SK-N-SH (cell line): ENCODE measurements at regions not wholly inside any gene's neighbourhood (a gene's known extent, or its start where the extent isn't known, plus 50 kb on each side); places are given as distances from the start of the nearest gene placed in this dataset.

Source experiments
- CTCF ChIA-PET: fragments of 300-600, 350-600 bp; formaldehyde crosslinking; extraction: SDS; loops from one replicate; lab custom pipeline; 2021; lab: Yijun Ruan, JAX
- POLR2A ChIA-PET: fragments of 350-600 bp; sonication (Branson Sonifier 250); formaldehyde crosslinking; extraction: SDS; loops from one replicate; lab custom pipeline; 2020; ENCODE audit warnings: antibody characterized with exemption, inconsistent platforms; lab: Yijun Ruan, JAX
- DNase-seq: peaks from one replicate; pipeline ENCODE4 v3.0.0; 2012
- H2AFZ ChIP-seq: fragments of 200-600 bp; sonication (generic); 2 replicates; pipeline ENCODE4 v1.8.1; 2016; ENCODE audit warnings: antibody characterized with exemption, mild to moderate bottlenecking, low read depth
- H3F3A ChIP-seq: fragments of 200-600 bp; sonication (generic); replicated peaks from 2 replicates; pipeline ENCODE3; 2016; ENCODE audit warnings: antibody characterized with exemption, mild to moderate bottlenecking; ENCODE audit not compliant: insufficient read depth
- H3K27ac ChIP-seq, 2 experiments: fragments of 200-500 bp in 1 of 2; fragments of 200-600 bp in 1 of 2; sonication (Bioruptor generic) in 1 of 2; sonication (generic), shearing (Covaris generic) in 1 of 2; 2 replicates each; pipeline versions ENCODE4 v1.5.1 to v1.6.1; 2014 to 2016; ENCODE audit warnings: low read depth in 2 of 2, inconsistent platforms in 1 of 2, low read length in 1 of 2, mild to moderate bottlenecking in 1 of 2, mixed read lengths in 1 of 2
- H3K27me3 ChIP-seq: fragments of 200-600 bp; sonication (generic), shearing (Covaris generic); 2 replicates; pipeline ENCODE4 v1.6.1; 2016; ENCODE audit warnings: mixed run types; ENCODE audit not compliant: insufficient read depth
- H3K36me3 ChIP-seq, 2 experiments: fragments of 200-500 bp in 1 of 2; fragments of 200-600 bp in 1 of 2; sonication (Bioruptor generic) in 1 of 2; sonication (generic) in 1 of 2; replicated peaks in 1 of 2; 2 replicates each; pipeline versions ENCODE3 to v1.5.1; 2014 to 2016; ENCODE audit warnings: low read length in 1 of 2, mild to moderate bottlenecking in 1 of 2; ENCODE audit not compliant: insufficient read depth in 2 of 2, control insufficient read depth in 1 of 2
- H3K4me1 ChIP-seq, 2 experiments: fragments of 200-500 bp in 1 of 2; fragments of 200-600 bp in 1 of 2; sonication (Bioruptor generic) in 1 of 2; sonication (generic), shearing (Covaris generic) in 1 of 2; 2 replicates each; pipeline versions ENCODE4 v1.5.1 to v1.6.1; 2014 to 2016; ENCODE audit warnings: low read depth in 1 of 2, low read length in 1 of 2, mixed run types in 1 of 2; ENCODE audit not compliant: insufficient read depth in 2 of 2, control insufficient read depth in 1 of 2
- H3K4me2 ChIP-seq: fragments of 200-600 bp; sonication (generic), shearing (Covaris generic); 2 replicates; pipeline ENCODE4 v1.6.1; 2017; ENCODE audit warnings: mixed run types
- H3K4me3 ChIP-seq, 2 experiments: fragments of 200-500 bp in 1 of 2; fragments of 200-600 bp in 1 of 2; sonication (Bioruptor generic) in 1 of 2; sonication (generic), shearing (Covaris generic) in 1 of 2; 2 replicates each; pipeline versions ENCODE4 v1.5.1 to v1.8.1; 2014 to 2016; ENCODE audit warnings: low read depth in 2 of 2, inconsistent platforms in 1 of 2, low read length in 1 of 2, mild to moderate bottlenecking in 1 of 2, mixed read lengths in 1 of 2, moderate library complexity in 1 of 2
- H3K79me2 ChIP-seq: fragments of 200-600 bp; sonication (generic); 2 replicates; pipeline ENCODE4 v1.8.1; 2017; ENCODE audit warnings: mild to moderate bottlenecking; ENCODE audit not compliant: insufficient read depth
- H3K9ac ChIP-seq: fragments of 200-600 bp; sonication (generic); 2 replicates; pipeline ENCODE4 v1.6.1; 2017; ENCODE audit warnings: mixed run types
- H3K9me2 ChIP-seq: fragments of 200-600 bp; sonication (generic); 2 replicates; pipeline ENCODE4 v1.6.1; 2017; ENCODE audit warnings: mixed run types
- H3K9me3 ChIP-seq: fragments of 200-600 bp; sonication (generic); 2 replicates; pipeline ENCODE4 v1.6.1; 2017; ENCODE audit warnings: mixed run types, mild to moderate bottlenecking, moderate library complexity
- H4K20me1 ChIP-seq: fragments of 200-600 bp; sonication (generic); 2 replicates; pipeline ENCODE4 v1.6.1; 2017; ENCODE audit warnings: mild to moderate bottlenecking, mixed run types; ENCODE audit not compliant: insufficient read depth
- CHD2 ChIP-seq: fragments of 150-350 bp; IDR thresholded peaks from 2 replicates; pipeline ENCODE4 v1.6.1; 2018; ENCODE audit warnings: low read length; ENCODE audit not compliant: partially characterized antibody
- CTCF ChIP-seq: fragments of 200-600 bp; sonication (generic); IDR thresholded peaks from 2 replicates; pipeline ENCODE4 v1.6.1; 2017; ENCODE audit warnings: antibody characterized with exemption, mild to moderate bottlenecking, moderate library complexity
- ELF1 ChIP-seq: IDR thresholded peaks from 2 replicates; pipeline ENCODE4 v1.4.0; 2012
- EP300 ChIP-seq, 2 experiments: IDR thresholded peaks; 2 replicates each; pipeline versions ENCODE4 v1.4.0 to v1.6.1; 2012; ENCODE audit warnings: borderline replicate concordance in 1 of 2, low read depth in 1 of 2, low read length in 1 of 2
- FOSL2 ChIP-seq: IDR thresholded peaks from 2 replicates; pipeline ENCODE4 v1.4.0; 2012; ENCODE audit warnings: low read depth, mild to moderate bottlenecking, moderate library complexity, borderline replicate concordance
- FOXJ3 ChIP-seq: sonication (generic); formaldehyde crosslinking; IDR thresholded peaks from 2 replicates; pipeline ENCODE4 v1.5.1; 2020; ENCODE audit warnings: mild to moderate bottlenecking, missing genetic modification reagents
- FOXM1 ChIP-seq: IDR thresholded peaks from 2 replicates; pipeline ENCODE4 v1.4.0; 2012; ENCODE audit warnings: low read depth, mild to moderate bottlenecking
- IRF3 ChIP-seq: fragments of 150-350 bp; IDR thresholded peaks from 2 replicates; pipeline ENCODE4 v1.6.1; 2016; ENCODE audit warnings: mild to moderate bottlenecking, low read depth, low read length
- MAX ChIP-seq: IDR thresholded peaks from 2 replicates; pipeline ENCODE4 v1.4.0; 2012; ENCODE audit warnings: low read depth
- MEF2A ChIP-seq: IDR thresholded peaks from 2 replicates; pipeline ENCODE4 v1.4.0; 2012; ENCODE audit warnings: low read depth, borderline replicate concordance
- MXI1 ChIP-seq: IDR thresholded peaks from 2 replicates; pipeline ENCODE4 v1.6.1; 2012; ENCODE audit warnings: mild to moderate bottlenecking, low read depth, low read length, improper control_type of control experiment
- NFIC ChIP-seq: IDR thresholded peaks from 2 replicates; pipeline ENCODE4 v1.4.0; 2012; ENCODE audit warnings: borderline replicate concordance
- PBX3 ChIP-seq: IDR thresholded peaks from 2 replicates; pipeline ENCODE4; 2012
- POLR2AphosphoS5 ChIP-seq: IDR thresholded peaks from 2 replicates; pipeline ENCODE4 v1.6.1; 2012; ENCODE audit warnings: low read depth, low read length
- REST ChIP-seq: IDR thresholded peaks from 2 replicates; pipeline ENCODE4 v1.6.1; 2012; ENCODE audit warnings: mild to moderate bottlenecking, low read depth, low read length, moderate library complexity
- TAF1 ChIP-seq: IDR thresholded peaks from 2 replicates; pipeline ENCODE4 v1.6.1; 2012; ENCODE audit warnings: low read depth, mild to moderate bottlenecking, low read length, moderate library complexity, borderline replicate concordance
- TCF12 ChIP-seq: IDR thresholded peaks from 2 replicates; pipeline ENCODE4 v1.4.0; 2012
- TEAD4 ChIP-seq: IDR thresholded peaks from 2 replicates; pipeline ENCODE4 v1.4.0; 2012; ENCODE audit warnings: mild to moderate bottlenecking, borderline replicate concordance; ENCODE audit not compliant: insufficient read depth
- USF2 ChIP-seq: fragments of 150-350 bp; IDR thresholded peaks from 2 replicates; pipeline ENCODE4 v1.6.1; 2017; ENCODE audit warnings: antibody characterized with exemption, low read length, low read depth, borderline replicate concordance
- YY1 ChIP-seq: IDR thresholded peaks from 2 replicates; pipeline ENCODE4 v1.4.0; 2012; ENCODE audit warnings: low read depth, mild to moderate bottlenecking
- WGBS: methylation state at CpG from one replicate; pipeline ENCODE4 v1.1.6; 2017; ENCODE audit warnings: low lambda C conversion rate; 5-methylcytosine and 5-hydroxymethylcytosine counted together

GRCh38 chr4:114132199-114132598, 152.8 kb upstream of the ARSJ start:
- H3K4me3 ChIP-seq = no peak overlapping the region
- H3K4me2 ChIP-seq = no peak overlapping the region
- H3F3A ChIP-seq = peaks cover 12% of the 10 kb centered on the region
- H3K79me2 ChIP-seq = no peaks in the 10 kb centered on the region
- TF ChIP-seq TEAD4 = no peak
- no peak for TF ChIP-seq POLR2AphosphoS5
- no peak for TF ChIP-seq YY1
- no peak for TF ChIP-seq MEF2A
- no peak for TF ChIP-seq MAX
- TF ChIP-seq NFIC = no peak
- no peak for TF ChIP-seq FOXM1
- no peak for TF ChIP-seq CTCF
- TF ChIP-seq USF2 = no peak
- no peak for TF ChIP-seq REST
- no peak for TF ChIP-seq FOXJ3 (CRISPR knock-in tag)
- TF ChIP-seq CHD2 = no peak
- no peak for TF ChIP-seq MXI1
- TF ChIP-seq IRF3 = no peak
- no peak for TF ChIP-seq EP300 (IDR thresholded peaks at IDR 0.05; ENCODE audit: borderline replicate concordance in 1 of 2, low read depth in 1 of 2, low read length in 1 of 2)
- TF ChIP-seq TAF1 = no peak
- TF ChIP-seq PBX3 = no peak
- no peak for TF ChIP-seq TCF12
- TF ChIP-seq ELF1 = no peak
- no peak for TF ChIP-seq FOSL2
- DNase-seq = no peak
- peaks cover 8 to 11% of the 10 kb centered on the region in 2 experiments; a peak in 2 of 4 replicates for H3K4me1 ChIP-seq
- no peaks in the 10 kb centered on the region for H3K36me3 ChIP-seq
- ChIA-PET CTCF (no interaction called here), POLR2A (no interaction called here)
- no peaks in the 10 kb centered on the region for H4K20me1 ChIP-seq
- no peak overlapping the region for H3K27ac ChIP-seq
- H3K9me3 ChIP-seq = no peaks in the 10 kb centered on the region
- H2AFZ ChIP-seq = no peak overlapping the region
- no peaks in the 10 kb centered on the region for H3K27me3 ChIP-seq
- no peaks in the 10 kb centered on the region for H3K9me2 ChIP-seq
- no peak overlapping the region for H3K9ac ChIP-seq
- 78% methylated on average over 1 of the region's 2 CpGs for WGBS
